SK-N-SH (cell line): ENCODE measurements at regions not wholly inside any gene's neighbourhood (a gene's known extent, or its start where the extent isn't known, plus 50 kb on each side); places are given as distances from the start of the nearest gene placed in this dataset.
A peak's percentile ranks its signal among the peaks of the same experiment; 100 is the strongest.

ENCODE experiments used
- CTCF ChIA-PET: fragments of 300-600, 350-600 bp; formaldehyde crosslinking; extraction: SDS; loops from one replicate; lab custom pipeline; 2021; lab: Yijun Ruan, JAX
- POLR2A ChIA-PET: fragments of 350-600 bp; sonication (Branson Sonifier 250); formaldehyde crosslinking; extraction: SDS; loops from one replicate; lab custom pipeline; 2020; ENCODE audit warnings: antibody characterized with exemption, inconsistent platforms; lab: Yijun Ruan, JAX
- DNase-seq: peaks from one replicate; pipeline ENCODE4 v3.0.0; 2012
- H2AFZ ChIP-seq: fragments of 200-600 bp; sonication (generic); 2 replicates; pipeline ENCODE4 v1.8.1; 2016; ENCODE audit warnings: antibody characterized with exemption, mild to moderate bottlenecking, low read depth
- H3F3A ChIP-seq: fragments of 200-600 bp; sonication (generic); replicated peaks from 2 replicates; pipeline ENCODE3; 2016; ENCODE audit warnings: antibody characterized with exemption, mild to moderate bottlenecking; ENCODE audit not compliant: insufficient read depth
- H3K27ac ChIP-seq, 2 experiments: fragments of 200-500 bp in 1 of 2; fragments of 200-600 bp in 1 of 2; sonication (Bioruptor generic) in 1 of 2; sonication (generic), shearing (Covaris generic) in 1 of 2; 2 replicates each; pipeline versions ENCODE4 v1.5.1 to v1.6.1; 2014 to 2016; ENCODE audit warnings: low read depth in 2 of 2, inconsistent platforms in 1 of 2, low read length in 1 of 2, mild to moderate bottlenecking in 1 of 2, mixed read lengths in 1 of 2
- H3K27me3 ChIP-seq: fragments of 200-600 bp; sonication (generic), shearing (Covaris generic); 2 replicates; pipeline ENCODE4 v1.6.1; 2016; ENCODE audit warnings: mixed run types; ENCODE audit not compliant: insufficient read depth
- H3K36me3 ChIP-seq, 2 experiments: fragments of 200-500 bp in 1 of 2; fragments of 200-600 bp in 1 of 2; sonication (Bioruptor generic) in 1 of 2; sonication (generic) in 1 of 2; replicated peaks in 1 of 2; 2 replicates each; pipeline versions ENCODE3 to v1.5.1; 2014 to 2016; ENCODE audit warnings: low read length in 1 of 2, mild to moderate bottlenecking in 1 of 2; ENCODE audit not compliant: insufficient read depth in 2 of 2, control insufficient read depth in 1 of 2
- H3K4me1 ChIP-seq, 2 experiments: fragments of 200-500 bp in 1 of 2; fragments of 200-600 bp in 1 of 2; sonication (Bioruptor generic) in 1 of 2; sonication (generic), shearing (Covaris generic) in 1 of 2; 2 replicates each; pipeline versions ENCODE4 v1.5.1 to v1.6.1; 2014 to 2016; ENCODE audit warnings: low read depth in 1 of 2, low read length in 1 of 2, mixed run types in 1 of 2; ENCODE audit not compliant: insufficient read depth in 2 of 2, control insufficient read depth in 1 of 2
- H3K4me2 ChIP-seq: fragments of 200-600 bp; sonication (generic), shearing (Covaris generic); 2 replicates; pipeline ENCODE4 v1.6.1; 2017; ENCODE audit warnings: mixed run types
- H3K4me3 ChIP-seq, 2 experiments: fragments of 200-500 bp in 1 of 2; fragments of 200-600 bp in 1 of 2; sonication (Bioruptor generic) in 1 of 2; sonication (generic), shearing (Covaris generic) in 1 of 2; 2 replicates each; pipeline versions ENCODE4 v1.5.1 to v1.8.1; 2014 to 2016; ENCODE audit warnings: low read depth in 2 of 2, inconsistent platforms in 1 of 2, low read length in 1 of 2, mild to moderate bottlenecking in 1 of 2, mixed read lengths in 1 of 2, moderate library complexity in 1 of 2
- H3K79me2 ChIP-seq: fragments of 200-600 bp; sonication (generic); 2 replicates; pipeline ENCODE4 v1.8.1; 2017; ENCODE audit warnings: mild to moderate bottlenecking; ENCODE audit not compliant: insufficient read depth
- H3K9ac ChIP-seq: fragments of 200-600 bp; sonication (generic); 2 replicates; pipeline ENCODE4 v1.6.1; 2017; ENCODE audit warnings: mixed run types
- H3K9me2 ChIP-seq: fragments of 200-600 bp; sonication (generic); 2 replicates; pipeline ENCODE4 v1.6.1; 2017; ENCODE audit warnings: mixed run types
- H3K9me3 ChIP-seq: fragments of 200-600 bp; sonication (generic); 2 replicates; pipeline ENCODE4 v1.6.1; 2017; ENCODE audit warnings: mixed run types, mild to moderate bottlenecking, moderate library complexity
- H4K20me1 ChIP-seq: fragments of 200-600 bp; sonication (generic); 2 replicates; pipeline ENCODE4 v1.6.1; 2017; ENCODE audit warnings: mild to moderate bottlenecking, mixed run types; ENCODE audit not compliant: insufficient read depth
- CHD2 ChIP-seq: fragments of 150-350 bp; IDR thresholded peaks from 2 replicates; pipeline ENCODE4 v1.6.1; 2018; ENCODE audit warnings: low read length; ENCODE audit not compliant: partially characterized antibody
- ELF1 ChIP-seq: IDR thresholded peaks from 2 replicates; pipeline ENCODE4 v1.4.0; 2012
- GABPA ChIP-seq: IDR thresholded peaks from 2 replicates; pipeline ENCODE4 v1.4.0; 2012; ENCODE audit warnings: low read depth, mild to moderate bottlenecking
- GATA2 ChIP-seq: sonication (generic); formaldehyde crosslinking; IDR thresholded peaks from 2 replicates; pipeline ENCODE4 v1.5.0; 2020; ENCODE audit warnings: mild to moderate bottlenecking, missing genetic modification reagents
- MXI1 ChIP-seq: IDR thresholded peaks from 2 replicates; pipeline ENCODE4 v1.6.1; 2012; ENCODE audit warnings: mild to moderate bottlenecking, low read depth, low read length, improper control_type of control experiment
- NFIC ChIP-seq: IDR thresholded peaks from 2 replicates; pipeline ENCODE4 v1.4.0; 2012; ENCODE audit warnings: borderline replicate concordance
- POLR2AphosphoS5 ChIP-seq: IDR thresholded peaks from 2 replicates; pipeline ENCODE4 v1.6.1; 2012; ENCODE audit warnings: low read depth, low read length
- RAD21 ChIP-seq: IDR thresholded peaks from 2 replicates; pipeline ENCODE4 v1.6.1; 2012; ENCODE audit warnings: mild to moderate bottlenecking, low read length
- RXRA ChIP-seq: IDR thresholded peaks from 2 replicates; pipeline ENCODE4 v1.4.0; 2012; ENCODE audit warnings: low read depth, mild to moderate bottlenecking, borderline replicate concordance
- SIN3A ChIP-seq: IDR thresholded peaks from 2 replicates; pipeline ENCODE4 v1.6.1; 2012; ENCODE audit warnings: low read depth, mild to moderate bottlenecking, low read length, moderate library complexity, borderline replicate concordance
- TAF1 ChIP-seq: IDR thresholded peaks from 2 replicates; pipeline ENCODE4 v1.6.1; 2012; ENCODE audit warnings: low read depth, mild to moderate bottlenecking, low read length, moderate library complexity, borderline replicate concordance
- TEAD4 ChIP-seq: IDR thresholded peaks from 2 replicates; pipeline ENCODE4 v1.4.0; 2012; ENCODE audit warnings: mild to moderate bottlenecking, borderline replicate concordance; ENCODE audit not compliant: insufficient read depth
- YY1 ChIP-seq: IDR thresholded peaks from 2 replicates; pipeline ENCODE4 v1.4.0; 2012; ENCODE audit warnings: low read depth, mild to moderate bottlenecking
- WGBS: methylation state at CpG from one replicate; pipeline ENCODE4 v1.1.6; 2017; ENCODE audit warnings: low lambda C conversion rate; 5-methylcytosine and 5-hydroxymethylcytosine counted together
- TF ChIP-seq, protein P1 (sequence below): IDR thresholded peaks from 2 replicates; pipeline ENCODE4 v1.4.0; 2012; ENCODE audit warnings: low read depth, borderline replicate concordance
- TF ChIP-seq, protein P2 (sequence below): fragments of 200-600 bp; sonication (generic); IDR thresholded peaks from 2 replicates; pipeline ENCODE4 v1.6.1; 2017; ENCODE audit warnings: antibody characterized with exemption, mild to moderate bottlenecking, moderate library complexity
- TF ChIP-seq, protein P3 (sequence below): IDR thresholded peaks from 2 replicates; pipeline ENCODE4 v1.4.0; 2012; ENCODE audit warnings: low read depth
- TF ChIP-seq, protein P4 (sequence below): fragments of 150-350 bp; IDR thresholded peaks from 2 replicates; pipeline ENCODE4 v1.6.1; 2016; ENCODE audit warnings: mild to moderate bottlenecking, low read depth, low read length

DNA sequence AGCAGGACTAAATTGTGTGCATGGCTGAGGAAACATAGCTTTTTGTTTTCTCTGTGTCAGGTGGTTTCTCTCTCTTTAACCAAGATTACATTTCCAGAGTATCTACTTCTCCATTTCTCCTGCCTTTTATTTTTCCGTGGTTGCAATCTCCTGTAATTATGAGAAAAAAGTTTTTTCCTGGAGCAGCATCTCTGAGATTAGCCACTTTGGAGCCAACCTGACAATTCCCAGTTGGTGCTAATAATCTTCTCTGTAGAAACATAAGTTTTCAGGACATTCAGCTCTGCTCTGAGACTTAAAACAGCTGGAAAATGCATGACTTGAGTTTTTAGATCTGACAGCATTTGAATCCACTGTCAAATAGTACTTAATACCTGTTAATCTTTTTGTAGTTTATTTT is 67.1 kb upstream of the GAS1 start:
- ChIA-PET CTCF (no interaction called here), POLR2A (no interaction called here)
- Histone ChIP-seq H3K9ac (no peak overlapping the region), H3K4me1 (no peaks in the 10 kb centered on the region; a peak in 2 of 4 replicates), H3K27ac (peak overlapping the region in 1 of 2 experiments; percentile 19; a peak in 1 of 4 replicates), H3K36me3 (no peaks in the 10 kb centered on the region), H3K4me2 (no peak overlapping the region), H3K9me3 (no peaks in the 10 kb centered on the region), H3F3A (no peaks in the 10 kb centered on the region), H3K9me2 (no peaks in the 10 kb centered on the region; the same call in 1 of the 2 replicates), H2AFZ (no peak overlapping the region), H4K20me1 (no peaks in the 10 kb centered on the region)
- no peak for DNase-seq
- 58% methylated on average over 1 of the region's 1 CpG for WGBS
- TF ChIP-seq GABPA, result no peak
- TF ChIP-seq MXI1, result no peak
- no peak for TF ChIP-seq RXRA
- TF ChIP-seq, protein P1, sequence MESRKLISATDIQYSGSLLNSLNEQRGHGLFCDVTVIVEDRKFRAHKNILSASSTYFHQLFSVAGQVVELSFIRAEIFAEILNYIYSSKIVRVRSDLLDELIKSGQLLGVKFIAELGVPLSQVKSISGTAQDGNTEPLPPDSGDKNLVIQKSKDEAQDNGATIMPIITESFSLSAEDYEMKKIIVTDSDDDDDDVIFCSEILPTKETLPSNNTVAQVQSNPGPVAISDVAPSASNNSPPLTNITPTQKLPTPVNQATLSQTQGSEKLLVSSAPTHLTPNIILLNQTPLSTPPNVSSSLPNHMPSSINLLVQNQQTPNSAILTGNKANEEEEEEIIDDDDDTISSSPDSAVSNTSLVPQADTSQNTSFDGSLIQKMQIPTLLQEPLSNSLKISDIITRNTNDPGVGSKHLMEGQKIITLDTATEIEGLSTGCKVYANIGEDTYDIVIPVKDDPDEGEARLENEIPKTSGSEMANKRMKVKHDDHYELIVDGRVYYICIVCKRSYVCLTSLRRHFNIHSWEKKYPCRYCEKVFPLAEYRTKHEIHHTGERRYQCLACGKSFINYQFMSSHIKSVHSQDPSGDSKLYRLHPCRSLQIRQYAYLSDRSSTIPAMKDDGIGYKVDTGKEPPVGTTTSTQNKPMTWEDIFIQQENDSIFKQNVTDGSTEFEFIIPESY, result no peak
- TF ChIP-seq, protein P2, sequence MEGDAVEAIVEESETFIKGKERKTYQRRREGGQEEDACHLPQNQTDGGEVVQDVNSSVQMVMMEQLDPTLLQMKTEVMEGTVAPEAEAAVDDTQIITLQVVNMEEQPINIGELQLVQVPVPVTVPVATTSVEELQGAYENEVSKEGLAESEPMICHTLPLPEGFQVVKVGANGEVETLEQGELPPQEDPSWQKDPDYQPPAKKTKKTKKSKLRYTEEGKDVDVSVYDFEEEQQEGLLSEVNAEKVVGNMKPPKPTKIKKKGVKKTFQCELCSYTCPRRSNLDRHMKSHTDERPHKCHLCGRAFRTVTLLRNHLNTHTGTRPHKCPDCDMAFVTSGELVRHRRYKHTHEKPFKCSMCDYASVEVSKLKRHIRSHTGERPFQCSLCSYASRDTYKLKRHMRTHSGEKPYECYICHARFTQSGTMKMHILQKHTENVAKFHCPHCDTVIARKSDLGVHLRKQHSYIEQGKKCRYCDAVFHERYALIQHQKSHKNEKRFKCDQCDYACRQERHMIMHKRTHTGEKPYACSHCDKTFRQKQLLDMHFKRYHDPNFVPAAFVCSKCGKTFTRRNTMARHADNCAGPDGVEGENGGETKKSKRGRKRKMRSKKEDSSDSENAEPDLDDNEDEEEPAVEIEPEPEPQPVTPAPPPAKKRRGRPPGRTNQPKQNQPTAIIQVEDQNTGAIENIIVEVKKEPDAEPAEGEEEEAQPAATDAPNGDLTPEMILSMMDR, result no peak
- TF ChIP-seq ELF1, result no peak
- no peak for TF ChIP-seq RAD21
- TF ChIP-seq YY1, result no peak
- no peak for TF ChIP-seq CHD2
- TF ChIP-seq, protein P3, sequence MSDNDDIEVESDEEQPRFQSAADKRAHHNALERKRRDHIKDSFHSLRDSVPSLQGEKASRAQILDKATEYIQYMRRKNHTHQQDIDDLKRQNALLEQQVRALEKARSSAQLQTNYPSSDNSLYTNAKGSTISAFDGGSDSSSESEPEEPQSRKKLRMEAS, result no peak
- TF ChIP-seq, protein P4, sequence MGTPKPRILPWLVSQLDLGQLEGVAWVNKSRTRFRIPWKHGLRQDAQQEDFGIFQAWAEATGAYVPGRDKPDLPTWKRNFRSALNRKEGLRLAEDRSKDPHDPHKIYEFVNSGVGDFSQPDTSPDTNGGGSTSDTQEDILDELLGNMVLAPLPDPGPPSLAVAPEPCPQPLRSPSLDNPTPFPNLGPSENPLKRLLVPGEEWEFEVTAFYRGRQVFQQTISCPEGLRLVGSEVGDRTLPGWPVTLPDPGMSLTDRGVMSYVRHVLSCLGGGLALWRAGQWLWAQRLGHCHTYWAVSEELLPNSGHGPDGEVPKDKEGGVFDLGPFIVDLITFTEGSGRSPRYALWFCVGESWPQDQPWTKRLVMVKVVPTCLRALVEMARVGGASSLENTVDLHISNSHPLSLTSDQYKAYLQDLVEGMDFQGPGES, result no peak
- TF ChIP-seq GATA2 (CRISPR knock-in tag), result no peak
- TF ChIP-seq TAF1, result no peak
- TF ChIP-seq NFIC, result no peak
- no peak for TF ChIP-seq TEAD4
- TF ChIP-seq POLR2AphosphoS5, result no peak
- TF ChIP-seq SIN3A, result no peak
- TF ChIP-seq, all 33 proteins: peak for 0
- Histone ChIP-seq H3K27me3 (no peaks in the 10 kb centered on the region), H3K79me2 (no peaks in the 10 kb centered on the region), H3K4me3 (no peak overlapping the region)
